Middle frontal gyrus (tissue), 1 donor: ENCODE measurements at regions not wholly inside any gene's neighbourhood (a gene's known extent, or its start where the extent isn't known, plus 50 kb on each side); places are given as distances from the start of the nearest gene placed in this dataset.
"Not testable (repeated sequence)": the region's sequence is repeated elsewhere in the genome, so short reads cannot be mapped to it uniquely, and the experiment has no call there.

Experiments used
- DNase-seq: peaks from one replicate; pipeline ENCODE4 v3.0.0-alpha.2; 2015; ENCODE audit warnings: low spot score; ENCODE audit errors: extremely low spot score

DNA sequence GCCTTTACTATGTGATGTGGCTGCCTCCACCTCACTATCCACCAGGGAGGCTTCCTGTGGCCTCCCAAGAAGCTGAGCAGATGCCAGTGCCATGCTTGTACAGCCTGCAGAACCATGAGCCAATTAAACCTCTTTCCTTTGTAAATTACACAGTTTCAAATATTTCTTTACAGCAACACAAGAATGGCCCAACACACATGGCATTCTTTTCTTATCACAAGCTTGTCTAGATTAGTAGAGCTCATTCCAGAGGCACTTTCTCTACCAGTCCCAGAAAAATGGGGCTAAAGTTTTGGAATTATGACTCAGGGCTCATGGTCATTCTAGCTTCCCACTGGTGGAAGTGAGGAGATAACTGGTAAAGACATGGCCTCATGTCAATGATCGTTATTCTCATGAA lies 655.2 kb downstream of the LMO4 start:
- DNase-seq, result no peak

DNA sequence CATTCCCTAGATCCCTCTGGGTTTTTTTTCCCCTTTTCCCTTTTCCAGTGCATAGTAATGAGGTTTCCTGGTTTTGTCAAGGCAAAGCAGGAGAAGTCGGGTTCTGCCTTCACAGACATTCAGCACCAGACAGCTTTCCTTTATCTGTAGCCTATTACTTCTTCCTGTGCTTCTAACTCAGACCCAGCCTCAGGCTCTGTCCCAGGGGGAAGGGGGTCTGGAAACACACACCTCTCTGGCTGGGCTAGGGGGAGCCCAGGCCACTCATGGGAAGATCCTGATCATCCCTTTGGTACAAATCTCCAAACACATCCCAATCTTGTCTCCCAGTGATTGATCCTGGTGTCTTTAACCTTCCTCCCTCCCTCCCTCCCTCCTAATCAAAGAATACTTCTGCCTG lies 656.4 kb downstream of the LMO4 start:
- no peak for DNase-seq

DNA sequence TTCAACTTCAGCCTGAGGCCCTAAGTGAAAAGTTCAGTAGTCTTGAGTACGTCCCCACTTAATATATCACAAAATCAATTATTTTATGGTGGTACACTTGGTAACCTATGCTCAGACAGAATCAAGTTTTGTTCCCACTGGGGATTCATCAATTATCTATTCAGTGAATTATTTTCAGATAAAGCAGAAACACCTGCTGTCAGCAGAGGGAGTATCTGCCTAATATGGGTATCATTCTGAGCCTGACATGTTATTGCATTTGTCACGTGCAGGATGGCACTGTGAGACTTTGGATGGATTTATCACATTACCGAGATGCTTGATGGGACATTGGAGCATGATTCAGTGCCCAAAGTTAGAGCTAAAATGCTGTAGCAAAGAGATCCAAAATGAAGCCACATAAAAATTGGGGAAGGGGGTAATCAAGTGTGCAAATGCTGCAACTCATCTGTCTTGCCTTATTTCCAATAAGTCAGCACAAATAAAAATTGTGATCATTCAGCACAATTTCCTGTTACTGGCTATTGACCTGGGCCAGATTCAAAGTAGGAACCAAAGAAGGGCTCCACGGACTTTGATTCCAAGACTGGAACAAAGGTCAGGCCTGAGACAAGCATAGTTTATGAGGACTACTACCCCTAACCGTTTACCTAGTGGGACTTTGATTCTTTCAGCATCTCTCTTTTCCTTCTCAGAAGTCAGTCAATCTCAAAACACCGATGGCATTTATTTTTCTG lies 657.6 kb downstream of the LMO4 start:
- no peak for DNase-seq

DNA sequence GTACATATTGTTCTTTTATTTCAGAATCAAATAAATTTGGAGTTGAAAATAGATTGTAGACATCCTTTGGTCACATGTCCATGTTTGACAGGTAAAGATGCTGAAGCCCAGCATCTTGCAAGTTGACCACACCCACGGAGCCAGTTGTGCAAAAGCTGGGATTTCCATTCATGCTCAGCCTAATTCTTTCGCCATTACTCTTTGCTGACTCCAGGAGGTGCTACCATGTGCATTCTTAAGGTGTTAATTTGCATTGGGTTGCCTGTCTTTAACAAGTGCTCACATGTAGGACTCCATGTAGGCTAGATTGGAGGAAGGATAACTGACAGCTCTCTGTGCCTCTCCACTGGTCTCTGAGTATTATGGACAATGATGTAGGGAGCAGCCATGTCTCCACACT lies 660.7 kb downstream of the LMO4 start:
- no peak for DNase-seq

DNA sequence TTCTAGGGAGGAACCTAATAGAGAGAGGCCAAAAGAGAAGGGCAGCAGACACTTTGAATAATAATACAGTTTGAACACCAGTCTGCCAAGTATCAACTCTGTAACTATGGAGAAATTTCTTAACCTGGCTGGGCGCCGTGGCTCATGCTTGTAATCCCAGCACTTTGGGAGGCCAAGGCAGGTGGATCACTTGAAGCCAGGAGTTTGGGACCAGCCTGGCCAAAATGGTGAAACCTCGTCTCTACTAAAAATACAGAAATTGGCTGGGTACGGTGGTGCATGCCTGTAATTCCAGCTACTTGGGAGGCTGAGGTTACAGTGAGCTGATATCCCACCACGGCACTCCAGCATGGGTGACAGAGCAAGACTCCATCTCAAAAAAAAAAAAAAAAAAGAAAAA lies 663.9 kb downstream of the LMO4 start:
- not testable (repeated sequence) for DNase-seq

DNA sequence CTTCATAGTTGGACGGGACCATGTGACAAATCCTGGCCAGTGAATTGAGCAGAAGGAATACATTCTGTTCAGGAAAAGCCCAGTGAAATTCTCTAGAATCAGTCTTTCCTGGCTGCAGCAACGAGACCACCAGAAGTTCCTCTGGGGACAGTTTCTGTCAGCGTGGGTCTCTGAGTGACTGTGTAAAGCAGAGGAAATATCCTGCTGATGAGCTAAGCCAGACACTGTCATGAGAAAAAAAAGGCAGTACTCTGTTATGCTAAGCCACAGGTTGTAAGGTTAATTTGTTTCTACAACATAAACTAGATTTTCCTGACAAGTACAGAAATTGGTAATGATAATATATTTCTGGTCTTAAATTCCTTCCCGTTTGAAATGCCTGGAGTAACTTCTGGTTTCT lies 664.4 kb downstream of the LMO4 start:
- DNase-seq, result no peak

DNA sequence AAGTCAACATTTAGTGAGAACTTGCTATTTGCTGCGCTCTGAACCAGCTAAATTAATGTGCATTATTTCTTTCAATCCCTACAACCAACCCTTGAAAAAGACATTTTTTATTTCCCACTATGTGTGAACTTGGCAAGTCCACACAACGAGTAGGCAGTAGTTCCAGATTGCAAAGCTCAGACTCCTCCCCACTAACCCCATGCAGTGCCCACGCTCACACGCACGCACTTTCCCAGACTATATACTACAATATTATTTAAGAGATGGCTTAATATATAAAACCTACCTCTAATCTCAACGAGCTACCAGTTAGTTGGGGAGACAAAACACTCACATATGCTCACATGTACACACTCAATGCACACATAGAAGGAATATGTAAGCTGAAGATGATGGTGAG lies 671.2 kb downstream of the LMO4 start:
- DNase-seq, result no peak

DNA sequence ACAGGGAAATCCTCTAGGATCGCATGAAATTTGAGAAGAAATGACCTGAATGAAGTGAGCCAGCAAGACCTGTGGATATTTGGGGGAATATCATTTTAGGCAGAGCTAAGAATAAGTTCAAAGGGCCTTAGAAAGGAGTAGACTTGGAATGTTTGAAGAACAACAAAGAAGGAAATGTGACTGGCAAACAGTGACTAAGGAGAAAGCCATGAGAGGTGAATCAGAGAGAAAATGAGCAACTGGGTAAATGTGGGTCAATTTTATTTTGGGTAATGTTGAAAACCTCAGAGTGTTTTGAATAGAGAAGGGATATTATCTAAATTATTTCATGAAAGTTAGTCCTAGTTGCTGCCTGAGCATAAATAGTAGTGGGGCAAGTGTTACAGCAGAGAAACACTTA lies 672.8 kb downstream of the LMO4 start:
- no peak for DNase-seq

DNA sequence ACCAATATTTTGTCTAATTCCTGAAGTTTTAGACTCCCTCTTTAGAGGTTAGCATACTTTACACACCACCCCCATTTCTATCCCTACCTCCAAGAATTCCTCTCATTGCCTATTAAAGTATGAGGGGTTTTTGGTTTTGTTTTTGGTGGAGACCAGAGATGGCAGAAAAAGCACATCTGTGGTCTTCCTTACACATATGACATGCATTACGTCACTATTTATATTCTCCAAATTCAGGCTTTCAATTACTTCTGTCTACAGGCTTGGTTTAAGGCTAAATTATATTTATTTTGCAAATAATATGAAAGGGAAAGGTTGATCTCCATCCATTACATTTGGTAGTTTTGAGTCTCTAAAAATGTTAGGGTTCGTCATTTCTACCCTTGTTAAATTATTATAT lies 674.6 kb downstream of the LMO4 start:
- DNase-seq, result no peak

DNA sequence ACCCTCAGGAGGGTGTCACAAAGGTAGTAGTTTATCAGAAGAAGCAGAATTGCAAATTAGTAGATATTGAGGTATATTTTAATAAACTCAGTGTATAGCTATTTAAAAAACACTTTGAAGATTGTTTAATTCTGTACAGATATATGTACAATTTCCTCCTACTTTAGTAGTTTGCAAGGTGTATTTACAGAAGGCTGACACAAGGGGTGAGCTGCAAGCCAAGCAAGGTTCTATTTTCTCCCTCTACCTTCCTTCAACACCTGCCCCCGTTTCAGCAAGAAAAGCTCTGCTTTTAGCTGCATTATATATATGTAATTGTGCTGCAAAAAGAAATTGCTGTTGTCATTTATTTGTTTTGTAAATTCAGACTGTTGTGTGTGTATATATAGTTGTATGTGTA lies 674.2 kb upstream of the PKN2 start:
- no peak for DNase-seq

DNA sequence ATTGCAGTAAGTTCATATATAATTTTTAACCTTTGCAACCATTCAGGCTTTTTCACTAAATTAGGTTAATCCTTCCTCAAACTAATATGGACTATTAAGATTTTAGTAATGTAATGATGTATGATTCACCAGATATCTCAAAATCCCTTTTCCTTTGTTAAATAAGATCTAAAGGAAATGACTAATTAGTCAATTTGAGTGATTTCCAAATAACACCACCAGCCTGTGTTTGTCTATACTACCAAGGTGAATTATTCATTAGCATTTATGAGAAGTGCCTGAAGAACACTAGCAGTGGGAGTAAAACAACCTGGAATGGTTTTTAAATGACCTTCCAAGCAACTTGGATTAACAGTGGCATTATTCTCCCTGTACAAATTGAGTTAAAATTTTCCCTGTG lies 670.6 kb upstream of the PKN2 start:
- DNase-seq, result no peak

DNA sequence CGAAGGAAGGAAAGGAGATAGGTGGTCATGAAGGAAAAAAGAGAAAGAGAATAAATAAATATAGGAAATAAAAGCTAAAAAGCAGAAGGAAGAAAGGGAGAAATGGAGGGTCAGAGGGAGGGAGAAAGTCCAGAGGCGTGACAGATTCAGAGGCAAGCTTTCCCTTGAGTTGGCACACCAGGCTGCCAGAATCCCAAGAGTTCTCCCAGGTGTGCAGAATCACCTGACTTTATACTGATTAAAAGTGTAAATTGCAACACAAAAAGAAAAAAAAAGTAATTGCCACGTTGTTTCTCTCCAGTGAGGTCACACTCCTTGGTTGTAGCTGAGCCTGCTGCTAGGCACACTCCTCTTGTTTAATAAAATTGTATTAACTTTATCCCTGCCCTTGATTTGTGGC lies 669.9 kb upstream of the PKN2 start:
- no peak for DNase-seq

DNA sequence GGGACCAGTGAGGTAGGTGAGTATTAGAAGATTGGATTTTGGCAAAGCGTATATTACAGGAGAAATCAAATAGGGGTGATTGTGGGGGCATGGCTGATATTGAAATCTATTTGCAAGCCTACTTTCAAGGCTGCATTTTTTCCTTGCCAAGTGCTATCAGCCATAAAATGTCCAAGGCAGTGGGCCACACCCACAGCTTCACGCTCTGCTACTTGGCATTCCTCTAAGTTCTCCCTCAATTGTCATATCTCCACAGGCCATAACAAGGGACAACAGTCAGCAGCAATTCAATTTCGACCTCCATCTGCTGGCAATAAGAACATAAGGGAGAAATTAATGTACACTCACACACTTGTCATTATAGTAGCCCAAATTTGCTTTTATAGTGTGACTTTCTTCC lies 667.1 kb upstream of the PKN2 start:
- no peak for DNase-seq

DNA sequence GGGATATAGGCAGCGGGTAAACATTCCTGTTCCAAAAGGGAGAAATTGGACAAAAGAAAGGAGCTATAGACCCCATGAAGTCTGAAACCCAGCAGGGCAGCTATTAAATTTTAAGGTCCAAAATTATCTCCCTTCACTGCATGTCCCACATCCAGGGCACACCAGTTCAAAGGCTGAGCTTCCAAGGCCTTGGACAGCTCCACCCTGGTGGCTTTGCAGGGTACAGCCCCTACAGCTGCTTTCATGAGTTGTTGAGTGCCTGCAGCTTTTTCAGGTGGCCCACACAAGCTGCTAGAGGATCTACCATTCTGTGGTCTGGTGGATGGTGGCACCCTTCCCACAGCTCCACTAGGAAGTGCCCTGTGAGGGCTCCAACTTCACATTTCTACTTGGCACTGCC lies 662.5 kb upstream of the PKN2 start:
- no peak for DNase-seq

DNA sequence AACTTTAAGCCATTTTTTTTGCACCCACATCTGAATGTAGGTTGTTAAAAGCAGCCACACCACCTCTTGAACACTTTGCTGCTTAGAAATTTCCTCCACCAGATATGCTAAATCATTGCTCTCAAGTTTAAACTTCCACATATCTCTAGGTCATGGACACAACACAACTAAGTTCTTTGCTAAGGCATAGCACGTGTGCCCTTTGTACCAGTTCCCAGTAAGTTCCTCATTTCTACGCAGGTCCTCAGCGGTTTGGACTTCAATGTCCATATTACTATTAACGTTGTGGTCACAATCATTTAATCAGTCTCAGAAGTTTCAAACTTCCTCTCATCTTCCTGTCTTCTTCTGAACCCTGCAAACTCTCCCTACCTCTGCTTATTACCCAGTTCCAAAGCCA lies 661.6 kb upstream of the PKN2 start:
- no peak for DNase-seq

DNA sequence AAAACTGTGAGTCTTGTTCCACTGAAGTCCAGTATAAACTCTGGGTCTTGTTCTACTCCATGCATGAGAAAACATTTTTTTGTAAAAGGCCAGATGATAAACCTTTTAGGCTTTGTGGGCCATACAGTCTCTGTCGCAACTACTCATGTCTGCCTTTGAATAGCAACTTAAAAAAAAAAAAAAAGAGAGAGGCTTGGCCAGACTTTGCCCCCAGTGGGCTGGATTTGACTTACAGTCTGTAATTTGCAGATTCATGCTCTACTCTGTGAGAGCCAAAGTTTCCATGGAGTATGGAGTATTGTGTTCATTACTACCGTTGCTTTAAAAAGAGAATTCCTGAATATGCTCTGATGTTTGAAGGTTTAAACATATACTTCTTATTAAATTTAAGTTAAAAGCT lies 654.9 kb upstream of the PKN2 start:
- DNase-seq, result no peak

DNA sequence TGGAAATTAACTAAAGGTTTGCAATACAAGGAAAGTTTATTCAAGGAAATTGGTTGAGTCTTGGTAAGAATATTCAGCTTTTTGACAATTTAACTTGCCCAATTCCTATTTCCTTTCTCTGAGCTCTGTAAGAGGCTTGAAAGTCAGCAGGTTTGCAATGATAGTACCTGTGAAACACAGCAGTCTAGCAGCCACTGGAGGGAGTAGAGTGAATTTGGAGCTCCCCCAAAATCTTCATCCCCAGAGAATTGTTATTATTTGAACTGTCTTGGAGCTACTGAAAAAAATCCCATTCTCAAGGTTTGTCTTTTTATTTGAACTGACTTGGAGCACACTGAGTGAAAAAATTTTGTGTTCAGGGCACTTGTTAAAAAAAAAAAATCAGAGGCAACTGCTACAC lies 654.2 kb upstream of the PKN2 start:
- DNase-seq, result no peak

DNA sequence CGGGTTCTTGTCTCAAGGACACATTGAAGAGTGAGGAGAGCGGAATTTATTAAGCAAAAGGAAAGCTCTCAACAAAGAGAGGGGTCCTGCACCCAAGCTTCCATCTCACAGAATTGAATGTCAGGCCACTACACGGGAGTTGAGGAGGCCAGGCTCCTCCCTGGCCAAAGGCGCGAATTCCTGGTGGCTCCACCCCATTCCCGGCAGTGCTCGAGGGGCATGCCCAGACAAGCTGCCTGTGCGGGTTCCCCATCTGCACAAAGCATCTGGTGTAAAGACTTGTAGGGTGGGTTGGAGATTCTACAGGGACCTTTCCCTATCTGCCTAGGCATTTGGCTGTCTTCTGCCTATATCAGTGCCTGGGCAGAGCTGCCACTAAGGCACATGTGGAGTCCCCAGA lies 648.5 kb upstream of the PKN2 start:
- no peak for DNase-seq

DNA sequence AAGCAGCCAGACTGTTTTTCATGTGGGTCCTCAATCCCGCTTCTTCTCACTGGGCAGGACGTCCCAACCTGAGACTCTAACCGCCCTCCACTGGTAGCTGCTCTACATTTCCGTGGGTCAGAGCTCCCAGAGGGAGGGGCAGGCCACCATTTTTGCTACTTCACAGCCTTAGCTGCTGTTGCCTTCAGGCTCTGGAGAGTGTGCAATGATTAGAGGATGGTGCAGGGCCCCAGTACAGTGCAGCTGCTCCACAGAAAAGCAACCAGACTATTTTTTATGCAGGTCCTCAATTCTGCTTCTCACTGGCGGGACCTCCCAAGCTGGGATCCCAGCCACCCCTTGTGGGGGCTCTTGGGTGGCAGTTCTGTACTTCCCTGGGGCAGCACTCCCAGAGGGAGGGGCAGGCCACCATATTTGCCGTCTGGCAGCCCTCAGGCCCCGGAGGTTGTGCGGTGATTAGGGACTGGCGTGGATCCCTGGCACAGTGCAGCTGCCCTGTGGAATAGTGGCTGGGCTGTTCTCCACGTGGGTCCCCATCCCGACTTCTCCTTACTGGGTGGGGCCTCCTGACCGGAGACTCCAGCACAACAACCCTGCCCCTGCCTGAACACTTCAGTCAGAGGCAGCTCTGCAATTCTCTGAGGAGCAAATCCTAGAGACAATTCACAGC lies 647.6 kb upstream of the PKN2 start:
- no peak for DNase-seq

DNA sequence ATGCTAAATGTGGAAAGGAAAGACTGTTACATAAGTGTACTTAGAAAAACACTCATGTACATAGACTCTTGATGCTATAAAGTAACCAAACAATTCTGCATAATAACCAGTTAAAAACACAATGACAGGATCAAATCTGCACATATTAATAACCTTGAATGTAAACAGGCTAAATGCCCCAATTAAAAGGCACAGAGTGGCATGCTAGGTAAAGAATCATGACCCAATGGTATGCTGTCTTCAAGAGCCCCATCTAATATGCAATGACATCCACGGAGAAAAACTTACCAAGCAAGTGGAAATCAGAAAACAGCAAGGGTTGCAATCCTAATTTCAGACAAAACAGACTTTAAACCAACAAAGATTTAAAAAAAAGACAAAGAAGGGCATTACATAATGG lies 644.8 kb upstream of the PKN2 start:
- DNase-seq, result no peak

DNA sequence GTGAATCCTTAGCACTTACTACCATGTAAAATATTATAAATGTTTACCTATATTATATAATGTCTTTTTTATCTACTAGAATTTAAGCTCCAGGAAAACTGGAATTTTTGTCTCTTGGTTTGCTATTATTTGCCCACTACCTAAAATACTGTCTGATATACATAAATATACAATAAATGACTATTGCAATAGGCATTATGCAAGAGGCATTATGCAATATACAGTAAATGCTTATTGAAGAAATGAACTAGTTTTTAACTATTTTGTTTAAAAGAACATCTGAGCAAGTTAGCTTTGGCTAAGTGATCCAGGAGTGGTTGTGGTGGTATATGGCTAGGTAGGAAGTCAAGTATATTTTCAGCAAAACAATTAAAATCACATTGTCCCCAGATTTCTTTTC lies 640.2 kb upstream of the PKN2 start:
- no peak for DNase-seq

DNA sequence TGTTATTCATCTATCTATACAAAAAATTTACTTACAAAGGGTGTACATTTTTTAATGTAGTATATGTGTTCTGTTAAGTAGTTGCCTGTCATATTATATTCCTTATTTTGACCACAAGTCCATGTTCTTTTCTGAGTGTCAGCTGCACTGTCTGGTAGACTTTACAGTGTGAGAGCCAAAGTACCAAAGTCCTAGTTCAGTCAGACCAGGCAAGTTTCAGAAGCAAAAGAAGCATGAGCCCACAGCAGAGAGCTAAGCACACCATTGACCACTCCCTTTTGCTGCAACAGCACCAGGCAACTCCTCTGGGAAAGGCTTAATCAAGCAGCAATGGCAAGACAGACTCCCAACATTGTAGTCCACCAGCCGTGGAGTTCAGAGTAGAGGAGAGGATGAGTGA lies 631.9 kb upstream of the PKN2 start:
- DNase-seq, result no peak

DNA sequence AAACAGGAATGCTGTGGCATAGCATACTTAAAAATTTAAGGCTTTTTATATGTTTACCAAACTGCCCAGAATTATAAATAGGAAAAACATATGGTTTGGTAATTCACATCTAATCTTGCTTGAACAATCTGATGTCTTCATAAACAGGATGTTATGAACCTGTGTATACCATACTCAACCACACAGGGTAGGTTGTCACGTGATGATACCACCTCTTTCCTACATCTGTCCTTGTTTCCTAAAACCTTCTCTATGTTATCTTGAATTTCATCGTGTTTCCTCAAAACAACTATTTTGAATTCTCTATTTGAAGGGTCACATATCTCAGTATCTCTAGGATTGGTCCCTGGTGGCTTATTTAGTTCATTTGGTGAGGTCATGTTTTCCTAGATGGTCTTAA lies 631.0 kb upstream of the PKN2 start:
- DNase-seq, result no peak
